Mammary epithelial cell (primary cell): ENCODE measurements at regions not wholly inside any gene's neighbourhood (a gene's known extent, or its start where the extent isn't known, plus 50 kb on each side); places are given as distances from the start of the nearest gene placed in this dataset.

Experiments
- CTCF ChIP-seq, 2 donors: IDR thresholded peaks in 1 of 2; conservative IDR thresholded peaks in 1 of 2; 2 replicates each; pipeline ENCODE4 v1.5.1; 2011 to 2012; ENCODE audit warnings: inconsistent platforms in 2 of 2, low read length in 2 of 2, mild to moderate bottlenecking in 2 of 2, control low read depth in 1 of 2, low read depth in 1 of 2; ENCODE audit not compliant: insufficient read depth in 1 of 2; ENCODE audit errors: extremely low read depth in 1 of 2
- EZH2 ChIP-seq: IDR thresholded peaks from 2 replicates; pipeline ENCODE4 v1.6.1; 2012; ENCODE audit warnings: low read length, inconsistent platforms, borderline replicate concordance

GRCh38 chr4:188854436-188854835 is 715.2 kb downstream of the TRIML1 start:
- no peak for TF ChIP-seq CTCF (conservative IDR thresholded peaks at IDR 0.05 in 1 of 2, IDR thresholded peaks at IDR 0.05 in 1 of 2; ENCODE audit: extremely low read depth in 1 of 2, insufficient read depth in 1 of 2, low read depth in 1 of 2, low read length in 2 of 2)
- TF ChIP-seq EZH2, result no peak
